ENCODE measurements at regions not wholly inside any gene's neighbourhood (a gene's known extent, or its start where the extent isn't known, plus 50 kb on each side); places are given as distances from the start of the nearest gene placed in this dataset.

- TF ChIP-seq POLR2A (IDR thresholded peaks at IDR 0.05), result no peak
- no peak for TF ChIP-seq EP300 (IDR thresholded peaks at IDR 0.05)
- no peak for TF ChIP-seq CTCF (IDR thresholded peaks at IDR 0.05)
- no peak for TF ChIP-seq POLR2AphosphoS5 (IDR thresholded peaks at IDR 0.05)
- WGBS, 2 donors (ENCODE audit: low coverage in 1 of 2), result 65 to 78% methylated on average over 3 to 5 of the region's 5 CpGs
- H3K27ac ChIP-seq, result no peak overlapping the region
- no peak overlapping the region for H3K4me3 ChIP-seq
- ATAC-seq, result no peak
- H3K4me1 ChIP-seq, result no peaks in the 10 kb centered on the region
- no peaks in the 10 kb centered on the region for H3K36me3 ChIP-seq
- no peaks in the 10 kb centered on the region for H3K9me3 ChIP-seq
- peaks cover 7% of the 10 kb centered on the region for H3K27me3 ChIP-seq
These were observed 485.8 kb downstream of the IRX1 start for GRCh38 chr5:4081466-4081865.

GRCh38 chr5:4082966-4083564, 487.4 kb downstream of the IRX1 start:
- no peak for ATAC-seq
- Histone ChIP-seq H3K27me3 (no peaks in the 10 kb centered on the region), H3K4me1 (no peaks in the 10 kb centered on the region), H3K9me3 (no peaks in the 10 kb centered on the region), H3K27ac (no peak overlapping the region), H3K36me3 (no peaks in the 10 kb centered on the region), H3K4me3 (no peak overlapping the region)
- no peak for TF ChIP-seq CTCF (IDR thresholded peaks at IDR 0.05)
- no peak for TF ChIP-seq EP300 (IDR thresholded peaks at IDR 0.05)
- TF ChIP-seq POLR2A (IDR thresholded peaks at IDR 0.05), result no peak
- TF ChIP-seq POLR2AphosphoS5 (IDR thresholded peaks at IDR 0.05), result no peak
- WGBS, 2 donors (ENCODE audit: low coverage in 1 of 2), result 36 to 63% methylated on average over 3 to 4 of the region's 6 CpGs

- H3K27me3 ChIP-seq, result no peaks in the 10 kb centered on the region
- no peak overlapping the region for H3K4me3 ChIP-seq
- WGBS, 2 donors (ENCODE audit: low coverage in 1 of 2), result 84 to 89% methylated on average over 9 to 10 of the region's 13 CpGs
- no peak overlapping the region for H3K27ac ChIP-seq
- TF ChIP-seq EP300 (IDR thresholded peaks at IDR 0.05), result no peak
- no peak for TF ChIP-seq POLR2AphosphoS5 (IDR thresholded peaks at IDR 0.05)
- TF ChIP-seq POLR2A (IDR thresholded peaks at IDR 0.05), result no peak
- TF ChIP-seq CTCF (IDR thresholded peaks at IDR 0.05), result no peak
- H3K36me3 ChIP-seq, result no peaks in the 10 kb centered on the region
- ATAC-seq, result no peak
- no peaks in the 10 kb centered on the region for H3K4me1 ChIP-seq
- no peaks in the 10 kb centered on the region for H3K9me3 ChIP-seq
These were observed 488.1 kb downstream of the IRX1 start for GRCh38 chr5:4083591-4084337.

GRCh38 chr5:4086081-4086480, 490.4 kb downstream of the IRX1 start:
- TF ChIP-seq EP300 (IDR thresholded peaks at IDR 0.05) (no peak), CTCF (IDR thresholded peaks at IDR 0.05) (no peak), POLR2A (IDR thresholded peaks at IDR 0.05) (no peak), POLR2AphosphoS5 (IDR thresholded peaks at IDR 0.05) (no peak)
- Histone ChIP-seq H3K4me3 (no peak overlapping the region), H3K9me3 (no peaks in the 10 kb centered on the region), H3K36me3 (no peaks in the 10 kb centered on the region), H3K27me3 (no peaks in the 10 kb centered on the region), H3K27ac (no peak overlapping the region), H3K4me1 (no peaks in the 10 kb centered on the region)
- 69 to 90% methylated on average over 2 to 3 of the region's 4 CpGs for WGBS, 2 donors (ENCODE audit: low coverage in 1 of 2)
- ATAC-seq, result no peak

GRCh38 chr5:4087110-4087509, 491.5 kb downstream of the IRX1 start:
- Histone ChIP-seq H3K4me1 (no peaks in the 10 kb centered on the region), H3K27ac (no peak overlapping the region), H3K4me3 (no peak overlapping the region), H3K9me3 (no peaks in the 10 kb centered on the region), H3K36me3 (no peaks in the 10 kb centered on the region), H3K27me3 (no peaks in the 10 kb centered on the region)
- no peak for ATAC-seq
- WGBS, 2 donors (ENCODE audit: low coverage in 1 of 2), result 64 to 70% methylated on average over 4 to 6 of the region's 8 CpGs
- TF ChIP-seq CTCF (IDR thresholded peaks at IDR 0.05) (no peak), EP300 (IDR thresholded peaks at IDR 0.05) (no peak), POLR2A (IDR thresholded peaks at IDR 0.05) (no peak), POLR2AphosphoS5 (IDR thresholded peaks at IDR 0.05) (no peak)
